H1 (cell line): ENCODE measurements at regions not wholly inside any gene's neighbourhood (a gene's known extent, or its start where the extent isn't known, plus 50 kb on each side); places are given as distances from the start of the nearest gene placed in this dataset.

ENCODE experiments used
- CTCF ChIA-PET: fragments of 300-600 bp; sonication (Branson Sonifier 250); formaldehyde crosslinking; loops from one replicate; lab custom pipeline; 2021; ENCODE audit not compliant: partially characterized antibody; lab: Charles Lee
- POLR2A ChIA-PET: fragments of 300-600 bp; sonication (Branson Sonifier 250); formaldehyde crosslinking; loops from one replicate; lab custom pipeline; 2021; ENCODE audit warnings: inconsistent platforms; ENCODE audit not compliant: partially characterized antibody; lab: Charles Lee
- DNase-seq, 2 experiments: peaks; one replicate each; pipeline versions ENCODE4 v3.0.0 to v3.0.0-alpha.2; 2010 to 2022; ENCODE audit warnings: low spot score in 2 of 2, low read depth in 1 of 2, mixed read lengths in 1 of 2
- FAIRE-seq: peaks from 2 replicates; lab custom pipeline; 2011; peaks lifted over from hg19 to GRCh38; lab: Jason Lieb, UNC
- H2AFZ ChIP-seq: 2 replicates; pipeline ENCODE4 v1.8.1; 2012; ENCODE audit warnings: low read length, inconsistent platforms
- H2AK5ac ChIP-seq: 2 replicates; pipeline ENCODE4 v1.6.1; 2013; ENCODE audit warnings: low read depth, low read length
- H2BK120ac ChIP-seq: replicated peaks from 2 replicates; pipeline ENCODE3; 2013; ENCODE audit warnings: low read depth, low read length, inconsistent platforms
- H2BK12ac ChIP-seq: 2 replicates; pipeline ENCODE4 v1.6.1; 2013; ENCODE audit warnings: low read depth, low read length
- H2BK15ac ChIP-seq: 2 replicates; pipeline ENCODE4 v1.6.1; 2013; ENCODE audit warnings: low read length
- H2BK20ac ChIP-seq: 2 replicates; pipeline ENCODE4 v1.6.1; 2013; ENCODE audit warnings: low read length
- H2BK5ac ChIP-seq: 2 replicates; pipeline ENCODE4 v1.6.1; 2013; ENCODE audit warnings: low read depth, low read length
- H3K14ac ChIP-seq: 2 replicates; pipeline ENCODE4 v1.6.1; 2013; ENCODE audit warnings: inconsistent platforms; ENCODE audit not compliant: insufficient read length
- H3K18ac ChIP-seq: 2 replicates; pipeline ENCODE4 v1.6.1; 2013; ENCODE audit warnings: low read length; ENCODE audit errors: extremely low read depth
- H3K23ac ChIP-seq: 2 replicates; pipeline ENCODE4 v1.6.1; 2013; ENCODE audit warnings: inconsistent platforms; ENCODE audit not compliant: insufficient read length
- H3K23me2 ChIP-seq: 2 replicates; pipeline ENCODE4 v1.6.1; 2013; ENCODE audit warnings: low read depth, low read length
- H3K27ac ChIP-seq: 2 replicates; pipeline ENCODE4 v1.6.1; 2011; ENCODE audit warnings: low read depth, low read length, inconsistent platforms
- H3K27me3 ChIP-seq, 4 experiments: replicated peaks in 1 of 4; 1 replicate in 1 of 4; 2 replicates in 3 of 4; pipeline versions ENCODE4 v1.6.1 to v1.8.1; 2011 to 2013; ENCODE audit warnings: low read length in 3 of 4, mild to moderate bottlenecking in 3 of 4, inconsistent platforms in 2 of 4, mixed read lengths in 2 of 4, moderate library complexity in 1 of 4; ENCODE audit not compliant: control insufficient read depth in 3 of 4, insufficient read depth in 3 of 4; ENCODE audit errors: extremely low read depth in 1 of 4
- H3K36me3 ChIP-seq, 4 experiments: 2 replicates each; pipeline versions ENCODE4 v1.6.1 to v1.8.1; 2011 to 2013; ENCODE audit warnings: mild to moderate bottlenecking in 4 of 4, low read length in 3 of 4, moderate library complexity in 2 of 4, control low read depth in 1 of 4, inconsistent platforms in 1 of 4; ENCODE audit not compliant: insufficient read depth in 4 of 4, control insufficient read depth in 2 of 4
- H3K4ac ChIP-seq: replicated peaks from 2 replicates; pipeline ENCODE3; 2013; ENCODE audit warnings: low read length, low read depth, mixed read lengths, inconsistent platforms; ENCODE audit not compliant: insufficient read length
- H3K4me1 ChIP-seq, 4 experiments: replicated peaks in 1 of 4; 1 replicate in 1 of 4; 2 replicates in 3 of 4; pipeline versions ENCODE4 v1.6.1 to v1.8.1; 2011 to 2013; ENCODE audit warnings: low read length in 3 of 4, inconsistent platforms in 2 of 4, mixed read lengths in 1 of 4; ENCODE audit not compliant: insufficient read depth in 4 of 4, control insufficient read depth in 3 of 4
- H3K4me2 ChIP-seq, 2 experiments: 2 replicates each; pipeline versions ENCODE4 v1.6.1 to v1.8.1; 2011 to 2013; ENCODE audit warnings: low read depth in 2 of 2, low read length in 2 of 2, control low read depth in 1 of 2, inconsistent platforms in 1 of 2, mild to moderate bottlenecking in 1 of 2; ENCODE audit not compliant: insufficient read depth in 1 of 2
- H3K4me3 ChIP-seq, 4 experiments: fragments of 200-600, 300-600 bp in 1 of 4; sonication (generic), shearing (Covaris generic), sonication (Bioruptor Twin) in 1 of 4; 2 replicates each; pipeline versions ENCODE4 v1.5.1 to v1.8.1; 2011 to 2016; ENCODE audit warnings: low read length in 4 of 4, low read depth in 3 of 4, control low read depth in 2 of 4, inconsistent platforms in 2 of 4, mild to moderate bottlenecking in 2 of 4, mixed read lengths in 1 of 4, moderate library complexity in 1 of 4; ENCODE audit not compliant: insufficient read depth in 2 of 4; ENCODE audit errors: extremely low read depth in 1 of 4
- H3K56ac ChIP-seq: replicated peaks from 2 replicates; pipeline ENCODE3; 2013; ENCODE audit warnings: low read depth, mild to moderate bottlenecking, mixed read lengths, low read length, inconsistent platforms; ENCODE audit not compliant: insufficient read length
- H3K79me1 ChIP-seq: 2 replicates; pipeline ENCODE4 v1.6.1; 2013; ENCODE audit warnings: low read depth, low read length, control low read depth
- H3K79me2 ChIP-seq, 2 experiments: 2 replicates each; pipeline versions ENCODE4 v1.6.1 to v1.8.1; 2012 to 2013; ENCODE audit warnings: low read length in 2 of 2, mild to moderate bottlenecking in 2 of 2, inconsistent platforms in 1 of 2; ENCODE audit not compliant: insufficient read depth in 2 of 2, control insufficient read depth in 1 of 2
- H3K9ac ChIP-seq, 4 experiments: replicated peaks in 1 of 4; 1 replicate in 1 of 4; 2 replicates in 3 of 4; pipeline versions ENCODE4 v1.6.1 to v1.8.1; 2011 to 2013; ENCODE audit warnings: low read depth in 3 of 4, low read length in 3 of 4, control low read depth in 2 of 4, mild to moderate bottlenecking in 2 of 4, moderate library complexity in 2 of 4, inconsistent platforms in 1 of 4; ENCODE audit errors: extremely low read depth in 1 of 4
- H3K9me3 ChIP-seq, 2 experiments: 2 replicates each; pipeline versions ENCODE4 v1.6.1 to v1.8.1; 2012 to 2013; ENCODE audit warnings: mild to moderate bottlenecking in 2 of 2, moderate library complexity in 2 of 2, control low read depth in 1 of 2, inconsistent platforms in 1 of 2, low read depth in 1 of 2, low read length in 1 of 2, mixed read lengths in 1 of 2; ENCODE audit not compliant: insufficient read depth in 2 of 2
- H4K20me1 ChIP-seq, 2 experiments: replicated peaks in 1 of 2; 2 replicates each; pipeline versions ENCODE3 to v1.8.1; 2011 to 2013; ENCODE audit warnings: inconsistent platforms in 2 of 2, low read length in 2 of 2, mild to moderate bottlenecking in 1 of 2; ENCODE audit not compliant: insufficient read depth in 2 of 2, control insufficient read depth in 1 of 2
- H4K5ac ChIP-seq: 2 replicates; pipeline ENCODE4 v1.6.1; 2013; ENCODE audit warnings: low read length, low read depth, mixed read lengths, inconsistent platforms; ENCODE audit not compliant: insufficient read length
- H4K8ac ChIP-seq: 2 replicates; pipeline ENCODE4 v1.8.0; 2013; ENCODE audit warnings: mild to moderate bottlenecking, moderate library complexity, low read length, inconsistent platforms; ENCODE audit not compliant: insufficient read depth; ENCODE audit errors: extremely low read depth
- H4K91ac ChIP-seq: replicated peaks from 2 replicates; pipeline ENCODE3; 2013; ENCODE audit warnings: low read length, mixed read lengths, inconsistent platforms; ENCODE audit not compliant: insufficient read length
- WGBS, 2 experiments: shearing (Covaris generic) in 1 of 2; methylation state at CpG; one replicate each; pipeline versions ENCODE4 v1.1.6 to v1.1.7; 2013 to 2015; ENCODE audit warnings: low lambda C conversion rate in 2 of 2, mixed read lengths in 2 of 2, inconsistent platforms in 1 of 2, low coverage in 1 of 2, missing lambda C conversion rate in 1 of 2; ENCODE audit not compliant: insufficient replicate concordance in 2 of 2, insufficient coverage in 1 of 2, insufficient read length in 1 of 2; ENCODE audit errors: extremely low coverage in 1 of 2, missing lambda C conversion rate in 1 of 2; 5-methylcytosine and 5-hydroxymethylcytosine counted together

- ChIA-PET POLR2A (no interaction called here), CTCF (interaction anchor here (0.9 kb wide), 1 partner anchor 12 kb away, joined by 5 read pairs; no protein-coding TSS in a partner anchor)
- H4K5ac ChIP-seq, result no peak overlapping the region
- H3K56ac ChIP-seq, result no peak overlapping the region
- H3K4ac ChIP-seq, result no peak overlapping the region
- no peak overlapping the region for H2BK12ac ChIP-seq
- no peak overlapping the region for H2AK5ac ChIP-seq
- WGBS, 2 experiments, result 90% methylated on average over 8 of the region's 8 CpGs; no CpG with 5 or more reads in 1 of the 2 experiments
- no peak overlapping the region for H3K18ac ChIP-seq
- H4K91ac ChIP-seq, result no peak overlapping the region
- FAIRE-seq (no peak), DNase-seq (no peak)
- H3K4me1 ChIP-seq, result peaks cover 0 to 2% (median 0%) of the 10 kb centered on the region in 4 experiments; a peak in 1 of 7 replicates
- H3K79me2 ChIP-seq, result no peaks in the 10 kb centered on the region
- H3K79me1 ChIP-seq, result no peaks in the 10 kb centered on the region
- H3K9ac ChIP-seq, result no peak overlapping the region
- no peak overlapping the region for H2AFZ ChIP-seq
- no peaks in the 10 kb centered on the region for H4K20me1 ChIP-seq
- H4K8ac ChIP-seq, result no peak overlapping the region
- no peak overlapping the region for H3K27ac ChIP-seq
- no peak overlapping the region for H3K14ac ChIP-seq
- no peak overlapping the region for H3K23ac ChIP-seq
- H2BK5ac ChIP-seq, result no peak overlapping the region
- no peaks in the 10 kb centered on the region for H3K23me2 ChIP-seq
- H3K9me3 ChIP-seq, result no peaks in the 10 kb centered on the region
- H2BK120ac ChIP-seq, result no peak overlapping the region
- H3K4me3 ChIP-seq, result no peak overlapping the region
- no peaks in the 10 kb centered on the region for H3K36me3 ChIP-seq
- no peak overlapping the region for H3K4me2 ChIP-seq
- no peaks in the 10 kb centered on the region for H3K27me3 ChIP-seq
- H2BK20ac ChIP-seq, result no peak overlapping the region
- no peak overlapping the region for H2BK15ac ChIP-seq
These were observed 352.0 kb downstream of the RNF144A start for GRCh38 chr2:7269106-7269643.
